HepG2 (cell line): ENCODE measurements at regions not wholly inside any gene's neighbourhood (a gene's known extent, or its start where the extent isn't known, plus 50 kb on each side); places are given as distances from the start of the nearest gene placed in this dataset.

ENCODE experiments used
- AKAP8 ChIP-seq: sonication (generic); formaldehyde crosslinking; IDR thresholded peaks from 2 replicates; pipeline ENCODE4 v1.5.1; 2020; ENCODE audit warnings: mild to moderate bottlenecking, missing genetic modification reagents
- CBX2 ChIP-seq, 2 experiments: fragments of 200-600 bp in 1 of 2; sonication (generic); formaldehyde crosslinking in 1 of 2; IDR thresholded peaks; 2 replicates each; pipeline versions ENCODE4 v1.7.0 to v1.8.1; 2018 to 2022; ENCODE audit warnings: low read depth in 2 of 2, low read length in 1 of 2, mild to moderate bottlenecking in 1 of 2, missing genetic modification reagents in 1 of 2
- CCAR2 ChIP-seq: fragments of 200-400 bp; formaldehyde crosslinking; optimal IDR thresholded peaks from 2 replicates; pipeline ENCODE3; 2018; ENCODE audit warnings: low read depth, mild to moderate bottlenecking, low read length, moderate library complexity
- NR2F6 ChIP-seq, 2 experiments: IDR thresholded peaks; 2 replicates each; pipeline ENCODE4 v1.6.1; 2016; ENCODE audit warnings: antibody characterized with exemption in 1 of 2, mild to moderate bottlenecking in 1 of 2
- NR3C1 ChIP-seq: sonication (generic); formaldehyde crosslinking; IDR thresholded peaks from 2 replicates; pipeline ENCODE4 v1.4.0; 2020; ENCODE audit warnings: missing genetic modification reagents
- RAD51 ChIP-seq: fragments of 450-650 bp; IDR thresholded peaks from 2 replicates; pipeline ENCODE4 v1.6.1; 2016; ENCODE audit warnings: borderline replicate concordance
- TF ChIP-seq, protein P1 (sequence below): sonication (generic); formaldehyde crosslinking; IDR thresholded peaks from 2 replicates; pipeline ENCODE4 v1.4.0; 2020; ENCODE audit warnings: mild to moderate bottlenecking, low read depth, missing genetic modification reagents

DNA sequence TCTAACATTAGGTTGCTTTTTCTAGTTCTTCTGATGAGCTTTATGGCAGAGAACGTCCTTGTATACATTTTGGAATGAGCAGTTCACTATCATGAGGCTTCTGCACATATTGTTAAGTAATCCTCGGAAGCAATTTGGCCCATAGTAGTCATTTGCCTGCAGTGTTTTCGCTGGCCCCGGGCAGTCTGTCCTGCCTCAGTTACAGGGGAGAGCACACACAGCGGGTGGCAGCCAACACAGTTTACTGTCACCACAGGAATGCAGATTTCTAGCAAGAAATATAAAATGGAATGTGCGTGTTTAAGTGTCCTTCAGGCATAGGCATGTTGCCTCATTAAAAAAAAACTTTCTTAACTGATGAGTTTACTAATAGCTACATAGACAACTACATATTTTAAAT, 71.5 kb upstream of the GJB6 start:
- TF ChIP-seq CBX2 (IDR thresholded peaks at IDR 0.05; ENCODE audit: low read depth, low read length) (no peak), CBX2 (CRISPR knock-in tag; IDR thresholded peaks at IDR 0.05; ENCODE audit: low read depth) (no peak), AKAP8 (CRISPR knock-in tag) (no peak), RAD51 (no peak), NR3C1 (CRISPR knock-in tag) (no peak), NR2F6 (IDR thresholded peaks at IDR 0.05) (no peak), NR2F6 (CRISPR knock-in tag; IDR thresholded peaks at IDR 0.05) (no peak), CCAR2 (no peak)
- TF ChIP-seq, protein P1, sequence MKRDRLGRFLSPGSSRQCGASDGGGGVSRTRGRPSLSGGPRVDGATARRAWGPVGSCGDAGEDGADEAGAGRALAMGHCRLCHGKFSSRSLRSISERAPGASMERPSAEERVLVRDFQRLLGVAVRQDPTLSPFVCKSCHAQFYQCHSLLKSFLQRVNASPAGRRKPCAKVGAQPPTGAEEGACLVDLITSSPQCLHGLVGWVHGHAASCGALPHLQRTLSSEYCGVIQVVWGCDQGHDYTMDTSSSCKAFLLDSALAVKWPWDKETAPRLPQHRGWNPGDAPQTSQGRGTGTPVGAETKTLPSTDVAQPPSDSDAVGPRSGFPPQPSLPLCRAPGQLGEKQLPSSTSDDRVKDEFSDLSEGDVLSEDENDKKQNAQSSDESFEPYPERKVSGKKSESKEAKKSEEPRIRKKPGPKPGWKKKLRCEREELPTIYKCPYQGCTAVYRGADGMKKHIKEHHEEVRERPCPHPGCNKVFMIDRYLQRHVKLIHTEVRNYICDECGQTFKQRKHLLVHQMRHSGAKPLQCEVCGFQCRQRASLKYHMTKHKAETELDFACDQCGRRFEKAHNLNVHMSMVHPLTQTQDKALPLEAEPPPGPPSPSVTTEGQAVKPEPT = no peak
